LoVo (cell line): ENCODE measurements at regions not wholly inside any gene's neighbourhood (a gene's known extent, or its start where the extent isn't known, plus 50 kb on each side); places are given as distances from the start of the nearest gene placed in this dataset.

Source experiments
- DNase-seq: peaks from one replicate; pipeline ENCODE4 v3.0.0-alpha.2; 2016; ENCODE audit warnings: low spot score

GRCh38 chr1:81155131-81155530, 645.6 kb upstream of the ADGRL2 start:
- no peak for DNase-seq

GRCh38 chr1:81151206-81151605, 649.5 kb upstream of the ADGRL2 start:
- DNase-seq, result no peak

- no peak for DNase-seq
Measured at GRCh38 chr1:81149649-81150325, 650.9 kb upstream of the ADGRL2 start.

GRCh38 chr1:81144240-81144825, 656.4 kb upstream of the ADGRL2 start:
- no peak for DNase-seq

- DNase-seq, result no peak
Measured at GRCh38 chr1:81142099-81142826, 658.5 kb upstream of the ADGRL2 start.

- DNase-seq, result no peak
Measured at GRCh38 chr1:81135524-81135923, 665.2 kb upstream of the ADGRL2 start.

- DNase-seq, result no peak
Measured at GRCh38 chr1:81129776-81130175, 671.0 kb upstream of the ADGRL2 start.

- DNase-seq, result no peak
Measured at GRCh38 chr1:81129366-81129765, 671.4 kb upstream of the ADGRL2 start.

GRCh38 chr1:81128079-81128478, 672.7 kb upstream of the ADGRL2 start:
- no peak for DNase-seq

GRCh38 chr1:81126989-81127581, 673.6 kb upstream of the ADGRL2 start:
- DNase-seq, result no peak

- DNase-seq, result no peak
Measured at GRCh38 chr1:81125672-81126071, 675.1 kb upstream of the ADGRL2 start.

- no peak for DNase-seq
Measured at GRCh38 chr1:81121306-81121705, 679.4 kb upstream of the ADGRL2 start.

GRCh38 chr1:81119319-81119718, 681.4 kb upstream of the ADGRL2 start:
- no peak for DNase-seq

- DNase-seq, result no peak
Measured at GRCh38 chr1:81118550-81118949, 682.2 kb upstream of the ADGRL2 start.

GRCh38 chr1:81115422-81115821, 685.3 kb upstream of the ADGRL2 start:
- DNase-seq, result no peak

- DNase-seq, result no peak
Measured at GRCh38 chr1:81114191-81114590, 686.5 kb upstream of the ADGRL2 start.

- DNase-seq, result no peak
Measured at GRCh38 chr1:81113688-81114087, 687.0 kb upstream of the ADGRL2 start.

- DNase-seq, result no peak
Measured at GRCh38 chr1:81111818-81112217, 688.9 kb upstream of the ADGRL2 start.

GRCh38 chr1:81109038-81109437, 691.7 kb upstream of the ADGRL2 start:
- no peak for DNase-seq

GRCh38 chr1:81097860-81098259, 702.9 kb upstream of the ADGRL2 start:
- DNase-seq, result no peak

GRCh38 chr1:81073580-81073979, 727.2 kb upstream of the ADGRL2 start:
- DNase-seq, result no peak

GRCh38 chr1:81071969-81072753, 728.6 kb upstream of the ADGRL2 start:
- DNase-seq, result no peak
